ENCODE measurements at regions not wholly inside any gene's neighbourhood (a gene's known extent, or its start where the extent isn't known, plus 50 kb on each side); places are given as distances from the start of the nearest gene placed in this dataset.
A peak's percentile ranks its signal among the peaks of the same experiment; 100 is the strongest.

DNA sequence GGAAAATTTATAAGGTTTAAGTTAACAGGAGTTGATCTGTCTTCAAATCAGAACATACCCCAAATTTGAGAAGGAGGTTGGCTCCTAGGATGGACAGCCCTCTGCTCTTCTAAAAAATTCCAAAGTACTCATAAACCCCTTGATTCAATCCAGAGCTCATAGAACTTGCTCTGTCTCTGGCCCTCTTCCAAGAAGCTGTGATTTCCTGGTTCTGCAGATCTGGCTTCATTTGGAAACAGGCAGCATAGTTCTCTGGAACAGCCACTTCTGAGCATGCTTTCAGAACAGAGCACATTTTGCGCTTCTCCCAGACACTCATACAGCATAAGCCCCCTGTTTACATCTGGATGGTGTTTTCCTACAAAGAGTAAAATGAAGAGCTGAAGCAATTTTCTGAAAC lies 96.7 kb downstream of the KBTBD8 start:
- no peaks in the 10 kb centered on the region for H3K36me3 ChIP-seq (ENCODE audit: control insufficient read depth, insufficient read depth, low read length)
- H2AFZ ChIP-seq (replicated peaks; ENCODE audit: low read length, poor library complexity) = no peak overlapping the region
- no peak overlapping the region for H3K56ac ChIP-seq (ENCODE audit: extremely low read depth, insufficient read depth, low read length)
- no peak overlapping the region for H3K4ac ChIP-seq (ENCODE audit: low read depth, low read length)
- H2BK120ac ChIP-seq (ENCODE audit: low read depth, low read length) = no peak overlapping the region
- H3K18ac ChIP-seq (ENCODE audit: low read depth, low read length) = no peak overlapping the region
- WGBS, 2 experiments (ENCODE audit: extremely low coverage in 2 of 2, insufficient read length in 1 of 2) = no CpG with 5 or more reads among the region's 1 CpG
- H3K27ac ChIP-seq (ENCODE audit: insufficient read depth, low read length) = no peak overlapping the region
- no peaks in the 10 kb centered on the region for H3K79me1 ChIP-seq (ENCODE audit: low read depth in 1 of 2, low read length in 2 of 2)
- intact Hi-C loops (cut with micrococcal nuclease) = no loop called here
- H3K14ac ChIP-seq (replicated peaks; ENCODE audit: low read depth, low read length) = no peak overlapping the region
- H2AK9ac ChIP-seq (replicated peaks; ENCODE audit: low read depth, low read length, poor library complexity) = no peak overlapping the region
- H3K9ac ChIP-seq (ENCODE audit: low read depth, low read length) = no peak overlapping the region
- H3K4me3 ChIP-seq (ENCODE audit: insufficient read depth, low read depth, low read length) = no peak overlapping the region
- no peaks in the 10 kb centered on the region for H3K27me3 ChIP-seq (ENCODE audit: control insufficient read depth, insufficient read depth, low read length)
- TF ChIP-seq, protein P1, sequence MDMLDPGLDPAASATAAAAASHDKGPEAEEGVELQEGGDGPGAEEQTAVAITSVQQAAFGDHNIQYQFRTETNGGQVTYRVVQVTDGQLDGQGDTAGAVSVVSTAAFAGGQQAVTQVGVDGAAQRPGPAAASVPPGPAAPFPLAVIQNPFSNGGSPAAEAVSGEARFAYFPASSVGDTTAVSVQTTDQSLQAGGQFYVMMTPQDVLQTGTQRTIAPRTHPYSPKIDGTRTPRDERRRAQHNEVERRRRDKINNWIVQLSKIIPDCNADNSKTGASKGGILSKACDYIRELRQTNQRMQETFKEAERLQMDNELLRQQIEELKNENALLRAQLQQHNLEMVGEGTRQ (IDR thresholded peaks at IDR 0.05; ENCODE audit: low read depth, low read length) = no peak
- no peak for TF ChIP-seq RFX5 (IDR thresholded peaks at IDR 0.05; ENCODE audit: low read depth, low read length)
- no peak for TF ChIP-seq MXI1 (IDR thresholded peaks at IDR 0.05; ENCODE audit: borderline replicate concordance, low read depth, low read length)
- TF ChIP-seq SMC3 (IDR thresholded peaks at IDR 0.05; ENCODE audit: low read depth, low read length) = no peak
- TF ChIP-seq CEBPB (IDR thresholded peaks at IDR 0.05; ENCODE audit: low read depth, low read length) = no peak
- TF ChIP-seq MAFK (IDR thresholded peaks at IDR 0.05; ENCODE audit: low read depth, low read length) = no peak
- TF ChIP-seq, protein P2, sequence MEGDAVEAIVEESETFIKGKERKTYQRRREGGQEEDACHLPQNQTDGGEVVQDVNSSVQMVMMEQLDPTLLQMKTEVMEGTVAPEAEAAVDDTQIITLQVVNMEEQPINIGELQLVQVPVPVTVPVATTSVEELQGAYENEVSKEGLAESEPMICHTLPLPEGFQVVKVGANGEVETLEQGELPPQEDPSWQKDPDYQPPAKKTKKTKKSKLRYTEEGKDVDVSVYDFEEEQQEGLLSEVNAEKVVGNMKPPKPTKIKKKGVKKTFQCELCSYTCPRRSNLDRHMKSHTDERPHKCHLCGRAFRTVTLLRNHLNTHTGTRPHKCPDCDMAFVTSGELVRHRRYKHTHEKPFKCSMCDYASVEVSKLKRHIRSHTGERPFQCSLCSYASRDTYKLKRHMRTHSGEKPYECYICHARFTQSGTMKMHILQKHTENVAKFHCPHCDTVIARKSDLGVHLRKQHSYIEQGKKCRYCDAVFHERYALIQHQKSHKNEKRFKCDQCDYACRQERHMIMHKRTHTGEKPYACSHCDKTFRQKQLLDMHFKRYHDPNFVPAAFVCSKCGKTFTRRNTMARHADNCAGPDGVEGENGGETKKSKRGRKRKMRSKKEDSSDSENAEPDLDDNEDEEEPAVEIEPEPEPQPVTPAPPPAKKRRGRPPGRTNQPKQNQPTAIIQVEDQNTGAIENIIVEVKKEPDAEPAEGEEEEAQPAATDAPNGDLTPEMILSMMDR (conservative IDR thresholded peaks at IDR 0.05; ENCODE audit: low read depth, low read length) = no peak
- no peak for TF ChIP-seq FOS (IDR thresholded peaks at IDR 0.05; ENCODE audit: low read depth, low read length)
- no peak for TF ChIP-seq BHLHE40 (IDR thresholded peaks at IDR 0.05; ENCODE audit: low read depth, low read length)
- no peak for TF ChIP-seq MAZ (IDR thresholded peaks at IDR 0.05; ENCODE audit: borderline replicate concordance, low read depth, low read length)
- TF ChIP-seq RAD21 (IDR thresholded peaks at IDR 0.05; ENCODE audit: low read length) = no peak
- no peak for TF ChIP-seq CHD1 (IDR thresholded peaks at IDR 0.05; ENCODE audit: low read depth, low read length)
- no peak for TF ChIP-seq RCOR1 (IDR thresholded peaks at IDR 0.05; ENCODE audit: insufficient replicate concordance, low read length)
- TF ChIP-seq NFE2L2 (IDR thresholded peaks at IDR 0.05; ENCODE audit: low read depth, low read length) = no peak
- TF ChIP-seq, protein P3, sequence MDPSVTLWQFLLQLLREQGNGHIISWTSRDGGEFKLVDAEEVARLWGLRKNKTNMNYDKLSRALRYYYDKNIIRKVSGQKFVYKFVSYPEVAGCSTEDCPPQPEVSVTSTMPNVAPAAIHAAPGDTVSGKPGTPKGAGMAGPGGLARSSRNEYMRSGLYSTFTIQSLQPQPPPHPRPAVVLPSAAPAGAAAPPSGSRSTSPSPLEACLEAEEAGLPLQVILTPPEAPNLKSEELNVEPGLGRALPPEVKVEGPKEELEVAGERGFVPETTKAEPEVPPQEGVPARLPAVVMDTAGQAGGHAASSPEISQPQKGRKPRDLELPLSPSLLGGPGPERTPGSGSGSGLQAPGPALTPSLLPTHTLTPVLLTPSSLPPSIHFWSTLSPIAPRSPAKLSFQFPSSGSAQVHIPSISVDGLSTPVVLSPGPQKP (IDR thresholded peaks at IDR 0.05; ENCODE audit: borderline replicate concordance, low read depth, low read length) = no peak
- no peak for TF ChIP-seq POLR2A (IDR thresholded peaks at IDR 0.05; ENCODE audit: low read depth, low read length)
- ChIA-PET CTCF (no interaction called here), POLR2A (ENCODE audit: unreplicated experiment) (no interaction called here)
- no TSS peak for BruUV-seq (replicated peaks)
- no peak overlapping the region for H3K23ac ChIP-seq (ENCODE audit: low read depth, low read length)
- H4K8ac ChIP-seq (ENCODE audit: low read depth in 2 of 2, low read length in 2 of 2) = no peak overlapping the region
- no peak overlapping the region for H4K91ac ChIP-seq (ENCODE audit: insufficient read depth, low read depth, low read length)
- H3K4me1 ChIP-seq (ENCODE audit: control insufficient read depth, insufficient read depth, low read length) = peaks cover 3% of the 10 kb centered on the region; the same call in 1 of the 2 replicates
- no peak overlapping the region for H2BK20ac ChIP-seq (ENCODE audit: low read depth, low read length)
- dilution Hi-C loops (cut with HindIII; ENCODE audit: low sequenced_read_pairs, unreplicated experiment) = no loop called here
- in situ Hi-C loops (cut with MboI; ENCODE audit: low sequenced_read_pairs) = loop anchor here (10.0 kb wide), 1 partner anchor 120 kb away; no protein-coding TSS in a partner anchor
- DNase-seq = peak; percentile 41
- H3K9me1 ChIP-seq (ENCODE audit: insufficient read depth, low read length) = no peaks in the 10 kb centered on the region
- no peaks in the 10 kb centered on the region for H3K9me3 ChIP-seq (ENCODE audit: control insufficient read depth, insufficient read depth, low read length)
- H2AK5ac ChIP-seq (ENCODE audit: low read depth, low read length) = no peak overlapping the region
- H2BK5ac ChIP-seq (ENCODE audit: low read depth, low read length, poor library complexity, severe bottlenecking) = no peak overlapping the region
- H4K5ac ChIP-seq (ENCODE audit: low read depth, low read length) = no peak overlapping the region
- no peak overlapping the region for H3K4me2 ChIP-seq (ENCODE audit: low read depth, low read length)
- ATAC-seq (ENCODE audit: low read depth) = no peak
- no peak overlapping the region for H2BK15ac ChIP-seq (ENCODE audit: low read depth, low read length)
- no peaks in the 10 kb centered on the region for H4K20me1 ChIP-seq (ENCODE audit: insufficient read depth, low read length)
